Stimulated activated naive B cell treated with anti-CD40 and anti-IgM and Interleukin-4, amounts not matched to agents 10 μg/mL and 1 μg/mL and 100 μg/mL, for 72 hours (primary cell): ENCODE measurements at regions not wholly inside any gene's neighbourhood (a gene's known extent, or its start where the extent isn't known, plus 50 kb on each side); places are given as distances from the start of the nearest gene placed in this dataset.

Experiments used
- ATAC-seq, 2 donors: fragments of 150-1000 bp; cut with Tn5 transposase; replicated peaks; 2 replicates each; pipeline ENCODE4 v1.10.0; 2021; ENCODE audit warnings: moderate library complexity in 1 of 2
- DNase-seq: peaks from one replicate; pipeline ENCODE4 v3.0.0; 2021
- H3K27ac Mint-ChIP-seq: one replicate; pipeline ENCODE4 v1.8.0; 2022; ENCODE audit warnings: mild to moderate bottlenecking, mixed read lengths
- H3K27me3 Mint-ChIP-seq, 2 donors: one replicate each; pipeline ENCODE4 v1.8.0; 2022; ENCODE audit warnings: mixed read lengths in 2 of 2
- H3K36me3 Mint-ChIP-seq, 2 donors: one replicate each; pipeline ENCODE4 v1.8.0; 2022; ENCODE audit warnings: mixed read lengths in 2 of 2, mild to moderate bottlenecking in 1 of 2
- H3K4me1 Mint-ChIP-seq, 2 donors: one replicate each; pipeline ENCODE4 v1.8.0; 2022; ENCODE audit warnings: mixed read lengths in 2 of 2, mild to moderate bottlenecking in 1 of 2
- H3K4me3 Mint-ChIP-seq, 2 donors: one replicate each; pipeline ENCODE4 v1.8.0; 2022; ENCODE audit warnings: mild to moderate bottlenecking in 2 of 2, mixed read lengths in 2 of 2, moderate library complexity in 1 of 2
- H3K9me3 Mint-ChIP-seq, 2 donors: one replicate each; pipeline ENCODE4 v1.8.0; 2022; ENCODE audit warnings: mixed read lengths in 2 of 2, mild to moderate bottlenecking in 1 of 2

DNA sequence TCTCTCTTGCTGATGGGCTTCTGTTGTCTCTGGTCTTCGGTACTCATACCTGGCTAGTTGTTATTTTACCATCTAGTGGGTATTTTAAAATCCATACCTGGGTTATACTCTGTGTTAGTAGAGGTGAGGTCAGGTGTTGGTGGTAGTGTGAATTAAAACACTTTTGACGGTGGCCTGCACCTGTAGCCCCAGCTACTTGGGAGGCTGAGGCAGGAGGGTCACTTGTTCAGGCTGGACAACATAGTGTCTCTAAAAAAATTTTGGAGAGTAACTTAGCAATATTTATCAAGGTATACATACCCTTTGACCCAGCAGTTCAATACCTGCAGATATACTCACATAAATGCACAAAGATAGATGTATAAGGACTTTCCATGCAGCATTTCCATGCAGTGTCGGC lies 55.4 kb downstream of the GSX1 start:
- H3K9me3 Mint-ChIP-seq = peaks cover 0 to 6% of the 10 kb centered on the region in 2 donors
- DNase-seq = no peak
- no peak overlapping the region for H3K4me3 Mint-ChIP-seq
- no peaks in the 10 kb centered on the region for H3K4me1 Mint-ChIP-seq
- H3K27me3 Mint-ChIP-seq = peaks cover 32 to 53% of the 10 kb centered on the region in 2 donors
- H3K36me3 Mint-ChIP-seq = no peaks in the 10 kb centered on the region
- ATAC-seq = no peak
- H3K27ac Mint-ChIP-seq = no peak overlapping the region

DNA sequence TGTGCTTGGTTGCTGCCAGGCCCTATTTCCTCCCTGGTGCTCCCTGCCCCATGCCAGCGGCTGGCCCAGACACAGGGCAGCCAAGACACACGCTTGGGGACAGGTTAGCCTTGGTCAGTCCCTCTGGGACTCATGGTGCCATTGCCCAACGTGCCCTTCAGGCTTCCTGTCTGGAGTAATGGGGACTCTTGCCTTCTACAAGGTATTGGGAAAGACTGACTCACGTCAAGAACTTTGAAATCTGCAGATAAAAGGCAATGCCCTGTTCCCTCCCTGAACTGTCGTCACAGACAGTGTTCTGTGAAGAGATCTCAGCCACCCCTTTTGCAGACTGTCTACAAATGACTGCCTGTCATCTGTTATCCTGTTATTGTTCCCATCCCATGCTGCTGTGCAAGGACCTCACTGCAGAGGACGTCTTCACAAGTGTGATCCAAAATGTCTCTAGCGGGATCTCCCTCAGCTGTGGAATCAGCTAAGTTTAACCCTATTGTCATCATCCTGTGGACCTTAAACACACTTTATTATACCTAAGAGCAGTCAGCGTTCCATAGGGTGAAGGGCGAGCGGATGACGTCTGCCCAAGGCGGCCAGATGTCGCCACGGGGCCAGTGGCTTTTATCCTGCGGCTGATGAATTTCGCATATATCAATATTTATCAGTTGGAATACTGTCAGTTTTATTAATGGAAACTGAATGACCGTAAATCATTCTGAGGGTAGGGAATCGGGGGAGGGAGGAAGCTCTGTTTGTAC lies 59.0 kb downstream of the GSX1 start:
- H3K27ac Mint-ChIP-seq = no peak overlapping the region
- no peaks in the 10 kb centered on the region for H3K9me3 Mint-ChIP-seq
- no peaks in the 10 kb centered on the region for H3K36me3 Mint-ChIP-seq
- no peak overlapping the region for H3K4me3 Mint-ChIP-seq
- DNase-seq = no peak
- no peaks in the 10 kb centered on the region for H3K4me1 Mint-ChIP-seq
- no peak for ATAC-seq
- H3K27me3 Mint-ChIP-seq = peaks cover 39 to 66% of the 10 kb centered on the region in 2 donors

DNA sequence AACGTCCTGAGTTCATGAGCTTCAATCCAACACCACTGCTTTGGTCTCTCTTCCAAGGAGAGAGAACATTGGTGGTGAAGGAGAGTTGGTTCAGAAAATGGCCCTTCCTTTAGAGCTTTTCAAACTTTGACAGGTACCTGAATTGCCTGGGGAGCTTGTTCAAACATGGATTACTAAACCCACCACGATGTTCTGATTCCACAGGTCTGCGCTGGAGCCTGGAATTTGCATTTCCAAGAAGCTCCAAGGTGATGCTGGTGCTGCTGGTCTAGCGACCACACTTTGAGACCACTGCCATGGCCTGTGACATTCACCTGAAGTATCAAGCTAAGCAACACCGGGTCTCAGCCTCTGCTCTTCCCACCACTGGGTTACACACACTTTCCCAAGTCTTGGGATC lies 60.2 kb downstream of the GSX1 start:
- Mint-ChIP-seq H3K4me1 (no peaks in the 10 kb centered on the region), H3K9me3 (no peaks in the 10 kb centered on the region), H3K4me3 (no peak overlapping the region), H3K27me3 (peaks cover 44 to 71% of the 10 kb centered on the region in 2 donors), H3K36me3 (no peaks in the 10 kb centered on the region), H3K27ac (no peak overlapping the region)
- no peak for DNase-seq
- ATAC-seq = no peak

DNA sequence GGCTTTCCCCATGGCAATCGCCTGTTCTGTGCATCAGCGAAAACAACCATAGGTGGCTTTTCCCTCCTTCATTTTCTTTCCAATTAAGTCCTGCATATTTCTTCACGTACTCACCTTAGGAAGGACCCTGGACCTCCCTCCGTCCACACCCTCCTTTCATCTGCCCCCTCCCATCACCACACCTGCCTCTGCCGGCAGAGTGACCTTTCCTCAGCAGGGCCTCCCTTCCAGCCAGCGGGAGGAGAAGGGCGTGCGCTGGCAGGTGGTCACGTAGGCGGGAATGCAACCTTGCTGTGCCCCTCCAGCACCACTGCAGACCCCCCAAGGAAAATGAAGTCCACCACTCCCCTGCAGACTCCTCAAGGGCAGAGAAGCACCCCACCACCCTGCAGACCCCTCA lies 61.1 kb downstream of the GSX1 start:
- no peaks in the 10 kb centered on the region for H3K9me3 Mint-ChIP-seq
- H3K4me1 Mint-ChIP-seq = no peaks in the 10 kb centered on the region
- H3K4me3 Mint-ChIP-seq = no peak overlapping the region
- peaks cover 47 to 68% of the 10 kb centered on the region in 2 donors for H3K27me3 Mint-ChIP-seq
- H3K36me3 Mint-ChIP-seq = no peaks in the 10 kb centered on the region
- no peak overlapping the region for H3K27ac Mint-ChIP-seq
- DNase-seq = no peak
- ATAC-seq = no peak

DNA sequence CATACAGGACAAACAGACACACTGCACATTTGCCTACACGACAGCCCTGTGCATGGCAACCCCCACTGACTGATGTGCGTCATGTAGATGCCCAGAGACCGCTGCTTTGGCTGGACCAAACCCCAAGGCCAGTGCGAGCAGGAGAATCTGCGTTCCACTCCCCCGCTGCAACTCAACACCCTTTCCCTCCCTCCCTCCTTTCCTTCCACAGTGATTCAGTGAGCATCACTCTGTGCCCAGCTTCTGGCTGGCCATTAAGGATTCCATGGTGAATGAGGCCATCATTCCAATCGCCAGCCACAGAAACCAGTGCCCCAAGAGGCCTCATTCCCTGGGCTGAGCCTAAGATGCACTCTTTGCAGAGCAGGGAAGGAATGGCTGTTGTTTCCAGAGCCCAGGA lies 61.6 kb downstream of the GSX1 start:
- DNase-seq (no peak), ATAC-seq (no peak)
- H3K4me3 Mint-ChIP-seq = no peak overlapping the region
- H3K27ac Mint-ChIP-seq = no peak overlapping the region
- peaks cover 46 to 62% of the 10 kb centered on the region in 2 donors for H3K27me3 Mint-ChIP-seq
- no peaks in the 10 kb centered on the region for H3K4me1 Mint-ChIP-seq
- H3K36me3 Mint-ChIP-seq = no peaks in the 10 kb centered on the region
- H3K9me3 Mint-ChIP-seq = no peaks in the 10 kb centered on the region

DNA sequence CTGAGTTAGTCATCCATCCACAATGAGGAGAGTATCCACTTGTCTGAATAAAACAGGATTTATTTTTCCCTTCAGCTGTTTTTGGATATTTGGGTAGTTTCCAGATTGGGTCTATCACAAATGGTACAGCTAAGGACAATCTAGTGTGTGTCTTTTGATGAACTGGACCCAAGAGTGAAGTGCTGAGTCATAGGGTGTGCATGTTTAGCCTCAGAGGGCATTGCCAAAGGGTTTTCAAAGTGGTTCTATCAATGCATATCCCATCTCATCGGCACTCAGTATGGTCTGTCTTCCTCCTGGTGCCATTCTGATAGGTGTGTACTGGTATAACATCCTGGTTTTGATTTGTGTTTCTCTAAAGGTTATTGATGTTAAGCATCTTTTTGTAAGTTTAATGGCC lies 62.3 kb downstream of the GSX1 start:
- Mint-ChIP-seq H3K4me1 (no peaks in the 10 kb centered on the region), H3K36me3 (no peaks in the 10 kb centered on the region), H3K9me3 (no peaks in the 10 kb centered on the region), H3K27ac (no peak overlapping the region), H3K4me3 (no peak overlapping the region), H3K27me3 (peaks cover 46 to 55% of the 10 kb centered on the region in 2 donors)
- ATAC-seq (no peak), DNase-seq (no peak)

DNA sequence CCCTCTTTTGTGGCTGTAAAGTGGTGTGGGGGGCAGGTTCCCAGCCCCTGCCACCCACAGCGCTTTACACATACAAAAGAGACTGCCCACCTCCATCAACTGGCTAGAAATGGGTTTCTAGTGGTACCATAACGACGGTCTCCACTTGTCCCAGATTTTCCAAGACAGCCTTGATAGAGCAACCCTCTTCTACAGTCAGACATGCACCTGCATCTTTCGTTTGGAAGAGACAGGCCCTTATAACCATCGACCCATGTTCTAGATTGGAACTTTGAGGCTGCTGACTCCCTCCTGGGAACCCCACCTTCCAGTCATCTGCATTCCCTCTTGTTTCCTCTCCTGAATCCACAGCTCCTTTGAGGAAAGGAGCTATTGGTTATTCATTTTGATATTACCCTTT lies 63.1 kb downstream of the GSX1 start:
- peaks cover 46 to 51% of the 10 kb centered on the region in 2 donors for H3K27me3 Mint-ChIP-seq
- H3K27ac Mint-ChIP-seq = no peak overlapping the region
- no peaks in the 10 kb centered on the region for H3K36me3 Mint-ChIP-seq
- H3K4me3 Mint-ChIP-seq = no peak overlapping the region
- H3K9me3 Mint-ChIP-seq = no peaks in the 10 kb centered on the region
- no peak for ATAC-seq
- H3K4me1 Mint-ChIP-seq = no peaks in the 10 kb centered on the region
- DNase-seq = no peak

DNA sequence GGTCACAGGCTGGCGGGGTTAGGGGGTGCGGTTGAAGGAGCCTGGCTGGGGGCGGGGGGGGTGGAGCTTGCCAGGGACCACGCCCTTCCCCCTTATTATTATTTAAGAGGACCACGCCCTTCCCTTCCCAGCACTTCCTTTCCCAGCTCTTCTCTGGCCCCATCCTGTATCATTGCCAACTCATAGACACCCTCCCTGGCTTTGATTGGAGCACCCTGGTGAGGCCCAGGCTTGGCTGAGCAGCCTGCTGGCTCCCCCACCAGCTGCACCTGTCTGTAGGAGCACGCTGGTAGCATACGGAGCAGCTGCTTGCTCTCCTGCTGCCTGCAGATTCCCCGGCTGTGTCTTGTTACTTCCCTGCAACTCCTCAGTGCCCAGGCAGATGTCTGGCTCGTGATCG lies 62.5 kb upstream of the PDX1 start:
- Mint-ChIP-seq H3K27me3 (peaks cover 47 to 52% of the 10 kb centered on the region in 2 donors), H3K4me3 (no peak overlapping the region), H3K36me3 (no peaks in the 10 kb centered on the region), H3K4me1 (no peaks in the 10 kb centered on the region), H3K27ac (no peak overlapping the region), H3K9me3 (no peaks in the 10 kb centered on the region)
- ATAC-seq (no peak), DNase-seq (no peak)

DNA sequence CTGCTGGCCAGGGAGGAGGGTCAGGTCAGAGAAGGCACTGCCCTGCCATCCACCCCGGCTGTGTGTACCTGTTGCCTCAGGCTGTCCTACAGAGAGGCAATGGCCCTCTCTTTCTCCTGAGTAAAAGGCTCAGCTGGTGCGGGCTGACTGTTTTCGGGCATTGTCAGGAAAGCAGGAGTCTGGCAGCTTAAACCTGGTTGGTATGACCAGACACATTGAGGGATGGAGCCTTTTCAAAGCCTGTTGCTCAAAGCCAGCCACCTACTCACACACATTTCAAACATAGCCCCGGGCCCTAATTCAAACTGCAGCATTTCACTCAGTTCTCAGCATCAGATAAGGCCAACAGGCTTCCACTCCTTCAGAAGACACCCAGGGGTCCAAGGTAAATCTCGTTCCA lies 61.8 kb upstream of the PDX1 start:
- no peak overlapping the region for H3K27ac Mint-ChIP-seq
- ATAC-seq (no peak), DNase-seq (no peak)
- H3K4me3 Mint-ChIP-seq = no peak overlapping the region
- no peaks in the 10 kb centered on the region for H3K36me3 Mint-ChIP-seq
- peaks cover 52 to 54% of the 10 kb centered on the region in 2 donors for H3K27me3 Mint-ChIP-seq
- no peaks in the 10 kb centered on the region for H3K4me1 Mint-ChIP-seq
- no peaks in the 10 kb centered on the region for H3K9me3 Mint-ChIP-seq

DNA sequence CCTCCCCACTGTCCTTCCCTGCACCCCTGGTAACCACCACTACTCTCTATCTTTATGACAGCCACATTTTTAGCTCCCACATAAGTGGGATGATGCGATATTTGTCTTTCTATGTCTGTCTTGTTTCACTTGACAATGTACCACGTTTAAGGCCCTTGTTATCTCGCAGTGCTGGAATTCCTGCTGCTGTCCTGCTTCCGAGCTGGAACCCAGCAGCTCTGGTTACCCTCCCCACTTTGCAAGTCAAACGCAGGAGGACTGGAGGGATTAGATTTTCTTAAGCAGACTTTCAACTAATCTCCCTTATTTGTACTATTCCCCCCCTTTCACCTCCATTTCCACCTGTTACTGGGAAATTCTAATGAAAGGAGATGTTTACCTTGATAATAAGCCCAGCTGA lies 59.1 kb upstream of the PDX1 start:
- Mint-ChIP-seq H3K27ac (no peak overlapping the region), H3K27me3 (peaks cover 38 to 44% of the 10 kb centered on the region in 2 donors), H3K4me1 (no peaks in the 10 kb centered on the region), H3K36me3 (no peaks in the 10 kb centered on the region), H3K4me3 (no peak overlapping the region), H3K9me3 (no peaks in the 10 kb centered on the region)
- DNase-seq (no peak), ATAC-seq (no peak)

DNA sequence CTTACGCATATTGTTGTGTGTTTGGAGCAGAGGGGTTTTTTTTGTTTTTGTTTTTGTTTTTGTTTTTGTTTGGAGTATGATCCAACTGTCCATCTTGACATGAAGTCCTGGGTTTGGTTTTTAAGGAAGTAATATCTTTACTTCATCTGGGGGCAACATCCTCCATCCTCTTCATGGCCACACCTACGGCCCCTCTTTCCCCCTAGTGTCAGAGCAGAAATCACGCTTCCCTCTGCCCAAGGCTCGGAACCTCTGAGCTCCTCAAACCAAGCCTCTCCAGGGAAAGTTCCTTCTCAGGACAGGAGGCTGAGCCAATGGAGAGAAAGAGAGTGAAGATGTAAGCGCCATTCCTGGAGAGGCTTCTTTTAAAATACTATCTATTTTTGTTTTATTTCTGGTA lies 58.6 kb upstream of the PDX1 start:
- Mint-ChIP-seq H3K36me3 (no peaks in the 10 kb centered on the region), H3K4me3 (no peak overlapping the region), H3K27me3 (peaks cover 38 to 40% of the 10 kb centered on the region in 2 donors), H3K4me1 (no peaks in the 10 kb centered on the region), H3K27ac (no peak overlapping the region), H3K9me3 (no peaks in the 10 kb centered on the region)
- no peak for ATAC-seq
- DNase-seq = no peak

DNA sequence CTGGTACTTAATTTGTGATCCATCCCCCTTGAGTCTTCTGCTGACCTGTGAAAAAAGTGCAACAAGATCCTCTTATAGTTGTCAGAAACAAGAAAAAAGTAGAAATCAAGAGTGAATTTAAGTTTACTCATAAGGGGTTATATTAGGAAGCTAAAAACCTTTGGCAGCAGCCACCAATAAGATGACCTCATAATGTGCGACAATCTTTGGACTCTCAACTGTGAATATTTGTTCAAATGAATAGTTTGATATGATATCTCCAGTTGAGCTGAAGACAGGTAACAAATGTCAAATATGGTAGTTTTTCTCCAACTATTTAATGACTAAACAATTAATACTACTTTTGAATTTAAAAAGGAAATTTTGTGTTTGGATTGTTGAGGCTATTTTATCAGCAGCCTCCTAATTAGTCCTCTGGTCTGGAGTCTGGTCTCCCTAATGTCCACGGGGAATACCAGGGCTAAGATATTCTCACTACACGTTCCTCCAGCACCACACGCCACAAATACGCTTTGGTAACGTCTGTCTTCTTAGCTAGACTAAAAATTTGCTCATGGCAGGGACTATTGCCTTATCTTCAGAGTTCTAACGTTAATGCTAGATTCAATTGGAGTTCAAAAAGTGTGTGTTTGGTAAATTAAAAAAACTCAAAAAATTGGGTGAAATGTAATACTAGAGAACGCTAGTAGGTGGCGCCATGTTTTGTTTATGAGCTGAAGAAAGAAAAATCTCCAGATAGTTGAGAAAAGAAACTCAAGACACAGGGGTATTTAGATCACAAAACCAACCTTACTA lies 51.0 kb upstream of the PDX1 start:
- H3K36me3 Mint-ChIP-seq = no peaks in the 10 kb centered on the region
- H3K4me1 Mint-ChIP-seq = no peaks in the 10 kb centered on the region
- no peak for ATAC-seq
- H3K27ac Mint-ChIP-seq = no peak overlapping the region
- no peaks in the 10 kb centered on the region for H3K9me3 Mint-ChIP-seq
- H3K27me3 Mint-ChIP-seq = peaks cover 23 to 33% of the 10 kb centered on the region in 2 donors
- DNase-seq = no peak
- no peak overlapping the region for H3K4me3 Mint-ChIP-seq

DNA sequence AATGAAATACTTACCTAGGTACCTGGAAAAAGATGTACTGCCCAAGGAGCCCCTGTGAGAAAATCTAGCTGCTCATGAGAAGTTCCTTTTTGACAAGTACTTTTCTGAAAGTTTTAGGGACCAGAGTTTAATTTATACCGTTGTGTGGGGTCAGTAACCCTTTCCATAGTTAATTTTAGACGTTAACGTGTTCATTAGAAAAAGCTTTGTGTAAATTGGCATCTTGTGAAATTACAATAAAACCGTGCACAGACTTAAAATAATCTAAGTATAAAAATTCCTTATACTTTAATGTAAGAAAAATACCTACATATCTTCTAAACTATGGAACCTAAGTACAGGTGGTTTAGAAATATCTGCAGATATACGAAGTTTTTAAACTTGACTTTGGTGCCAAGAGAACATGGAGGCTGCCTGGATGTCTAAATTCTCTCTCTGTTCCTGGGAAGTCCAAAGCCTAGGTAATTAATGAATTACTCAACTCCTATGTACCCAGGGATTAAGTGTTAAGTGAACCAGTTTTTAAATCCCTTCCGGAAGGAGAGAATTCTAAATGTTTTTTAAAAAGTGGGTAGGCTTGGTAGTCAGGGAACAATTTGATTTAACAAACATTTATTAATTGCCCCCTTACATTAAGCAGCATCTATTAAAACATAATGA lies 50.2 kb upstream of the PDX1 start:
- no peaks in the 10 kb centered on the region for H3K9me3 Mint-ChIP-seq
- H3K27ac Mint-ChIP-seq = no peak overlapping the region
- no peak overlapping the region for H3K4me3 Mint-ChIP-seq
- H3K4me1 Mint-ChIP-seq = no peaks in the 10 kb centered on the region
- no peak for ATAC-seq
- no peaks in the 10 kb centered on the region for H3K36me3 Mint-ChIP-seq
- DNase-seq = no peak
- peaks cover 23 to 27% of the 10 kb centered on the region in 2 donors for H3K27me3 Mint-ChIP-seq
